HG03064 (cell line): ENCODE measurements at regions not wholly inside any gene's neighbourhood (a gene's known extent, or its start where the extent isn't known, plus 50 kb on each side); places are given as distances from the start of the nearest gene placed in this dataset.
"Not testable (repeated sequence)": the region's sequence is repeated elsewhere in the genome, so short reads cannot be mapped to it uniquely, and the experiment has no call there.

Source experiments
- ATAC-seq: cut with Tn5 transposase; IDR thresholded peaks from one replicate; pipeline ENCODE4 v1.9.1; 2021; ENCODE audit warnings: low read depth; ENCODE audit not compliant: unreplicated experiment

- no peak for ATAC-seq
Observed at GRCh38 chr2:146413086-146413610, 1431.7 kb upstream of the ACVR2A start.

GRCh38 chr2:146412625-146413024 is 1432.2 kb upstream of the ACVR2A start:
- ATAC-seq = no peak

DNA sequence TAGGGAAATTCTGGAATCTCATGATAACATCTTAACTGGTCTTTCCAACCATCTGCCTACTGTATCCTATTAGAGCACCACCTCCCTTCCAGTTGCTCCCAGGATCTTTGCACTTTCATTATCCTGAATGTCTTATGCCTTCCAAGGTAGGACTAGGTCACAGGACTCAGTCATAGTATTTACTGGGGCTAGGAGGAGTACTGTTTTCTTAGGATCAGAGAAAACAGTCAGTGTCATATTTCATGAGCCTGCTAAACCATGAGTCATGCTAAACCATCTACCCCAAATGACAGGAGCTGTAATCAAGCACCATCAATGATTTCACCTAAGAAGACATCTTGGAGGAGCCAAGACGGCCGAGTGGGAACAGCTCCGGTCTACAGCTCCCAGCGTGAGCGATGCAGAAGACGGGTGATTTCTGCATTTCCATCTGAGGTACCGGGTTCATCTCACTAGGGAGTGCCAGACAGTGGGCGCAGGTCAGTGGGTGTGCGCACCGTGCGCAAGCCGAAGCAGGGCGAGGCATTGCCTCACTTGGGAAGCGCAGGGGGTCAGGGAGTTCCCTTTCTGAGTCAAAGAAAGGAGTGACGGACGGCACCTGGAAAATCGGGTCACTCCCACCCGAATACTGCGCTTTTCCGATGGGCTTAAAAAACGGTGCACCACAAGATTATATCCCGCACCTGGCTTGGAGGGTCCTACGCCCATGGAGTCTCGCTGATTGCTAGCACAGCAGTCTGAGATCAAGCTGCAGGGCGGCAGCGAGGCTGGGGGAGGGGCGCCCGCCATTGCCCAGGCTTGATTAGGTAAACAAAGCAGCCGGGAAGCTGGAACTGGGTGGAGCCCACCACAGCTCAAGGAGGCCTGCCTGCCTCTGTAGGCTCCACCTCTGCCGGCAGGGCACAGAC is 1439.2 kb upstream of the ACVR2A start:
- ATAC-seq = not testable (repeated sequence)

DNA sequence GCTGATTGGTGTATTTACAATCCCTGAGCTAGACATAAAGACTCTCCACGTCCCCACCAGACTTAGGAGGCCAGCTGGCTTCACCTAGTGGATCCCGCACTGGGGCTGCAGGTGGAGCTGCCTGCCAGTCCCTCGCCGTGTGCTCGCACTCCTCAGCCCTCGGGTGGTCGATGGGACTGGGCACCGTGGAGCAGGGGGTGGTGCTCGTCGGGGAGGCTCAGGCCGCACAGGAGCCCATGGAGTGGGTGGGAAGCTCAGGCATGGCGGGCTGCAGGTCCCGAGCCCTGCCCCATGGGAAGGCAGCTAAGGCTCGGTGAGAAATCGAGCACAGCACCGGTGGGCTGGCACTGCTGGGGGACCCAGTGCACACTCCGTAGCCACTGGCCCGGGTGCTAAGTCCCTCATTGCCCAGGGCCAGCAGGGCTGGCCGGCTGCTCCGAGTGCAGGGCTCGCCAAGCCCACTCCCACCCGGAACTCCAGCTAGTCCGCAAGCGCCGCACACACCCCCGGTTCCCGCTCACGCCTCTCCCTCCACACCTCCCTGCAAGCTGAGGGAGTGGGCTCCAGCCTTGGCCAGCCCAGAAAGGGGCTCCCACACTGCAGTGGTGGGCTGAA is 1441.2 kb upstream of the ACVR2A start:
- ATAC-seq = not testable (repeated sequence)

GRCh38 chr2:146392631-146393030 is 1452.2 kb upstream of the ACVR2A start:
- no peak for ATAC-seq

GRCh38 chr2:146392186-146392585 is 1452.6 kb upstream of the ACVR2A start:
- no peak for ATAC-seq

DNA sequence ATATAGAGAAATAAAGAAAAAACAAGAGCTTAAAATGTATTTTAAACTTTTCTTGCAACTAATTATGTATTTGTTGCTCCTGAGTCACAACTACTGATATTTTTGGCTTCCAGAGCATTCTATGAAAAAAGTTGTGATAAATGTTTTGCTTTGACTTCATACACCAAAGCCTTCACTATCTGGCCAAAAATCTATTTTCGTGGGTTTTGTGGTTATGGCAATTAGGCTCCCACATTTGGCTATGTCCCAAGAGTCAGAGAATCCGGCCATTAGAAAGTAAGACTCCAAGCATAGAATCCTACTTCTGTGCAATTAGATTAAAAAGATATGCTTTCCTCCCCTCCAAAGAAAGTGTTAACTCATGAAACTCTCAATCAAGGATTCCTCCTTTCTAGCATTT is 1456.1 kb upstream of the ACVR2A start:
- no peak for ATAC-seq

- ATAC-seq = no peak
Observed at GRCh38 chr2:146386096-146386495, 1458.7 kb upstream of the ACVR2A start.

- no peak for ATAC-seq
Observed at GRCh38 chr2:146385031-146385430, 1459.8 kb upstream of the ACVR2A start.

- ATAC-seq = no peak
Observed at GRCh38 chr2:146376511-146377064, 1468.2 kb upstream of the ACVR2A start.

- ATAC-seq = no peak
Observed at GRCh38 chr2:146374505-146374904, 1470.3 kb upstream of the ACVR2A start.

DNA sequence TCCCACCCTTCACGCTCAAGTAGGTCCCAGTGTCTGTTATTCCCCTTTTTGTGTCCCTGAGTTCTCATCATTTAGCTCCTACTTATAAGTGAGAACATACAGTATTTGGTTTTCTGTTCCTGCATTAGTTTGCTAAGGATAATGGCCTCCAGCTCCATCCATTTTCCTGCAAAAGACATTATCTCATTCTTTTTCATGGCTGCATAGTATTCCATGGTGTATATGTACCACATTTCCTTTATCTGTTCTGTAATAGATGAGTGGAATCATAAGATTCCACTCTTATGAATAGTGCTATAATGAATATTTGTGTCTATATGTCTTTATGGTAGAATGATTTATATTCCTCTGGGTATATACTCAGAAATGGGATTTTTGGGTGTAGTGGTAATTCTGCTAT is 1473.5 kb upstream of the ACVR2A start:
- not testable (repeated sequence) for ATAC-seq

DNA sequence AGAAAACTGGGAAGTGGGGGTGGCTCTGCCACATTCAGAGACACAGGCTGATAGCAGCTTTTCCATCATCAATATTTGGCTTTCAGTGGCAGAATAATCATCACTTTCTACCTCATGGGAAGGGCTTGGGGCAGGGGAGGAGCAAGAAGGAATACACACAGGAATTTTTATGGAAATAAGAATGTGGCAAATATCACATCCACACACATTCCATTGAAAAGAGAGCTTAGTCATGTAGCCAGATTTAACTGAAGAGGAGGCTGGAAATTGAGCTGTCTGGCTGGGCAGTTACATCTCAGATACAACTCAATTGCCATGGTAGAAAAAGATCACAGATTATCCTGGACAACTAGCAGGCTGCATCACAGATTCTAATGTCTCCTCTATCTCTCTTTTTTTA is 1474.0 kb upstream of the ACVR2A start:
- no peak for ATAC-seq

GRCh38 chr2:146366276-146366675 is 1478.6 kb upstream of the ACVR2A start:
- no peak for ATAC-seq

- ATAC-seq = no peak
Observed at GRCh38 chr2:146365041-146365440, 1479.8 kb upstream of the ACVR2A start.

GRCh38 chr2:146363731-146364130 is 1481.1 kb upstream of the ACVR2A start:
- ATAC-seq = no peak

DNA sequence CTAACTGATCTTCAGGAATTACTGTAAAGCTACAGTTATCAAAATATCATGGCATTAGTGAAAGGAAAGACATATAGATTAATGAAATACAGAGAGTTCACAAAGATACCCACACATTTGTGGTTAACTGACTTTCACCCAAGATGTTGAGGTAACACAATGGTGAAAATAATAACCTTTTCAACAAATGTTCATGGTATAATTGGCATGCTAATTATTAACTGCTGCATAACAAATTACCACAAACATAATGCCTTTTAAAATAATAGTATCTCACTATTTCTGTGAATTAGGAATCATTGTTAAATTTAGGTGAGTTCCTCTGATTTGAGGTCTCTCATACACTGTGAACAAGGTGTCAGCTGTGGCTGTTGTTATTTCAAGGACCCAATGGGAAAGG is 1493.1 kb upstream of the ACVR2A start:
- ATAC-seq = no peak

DNA sequence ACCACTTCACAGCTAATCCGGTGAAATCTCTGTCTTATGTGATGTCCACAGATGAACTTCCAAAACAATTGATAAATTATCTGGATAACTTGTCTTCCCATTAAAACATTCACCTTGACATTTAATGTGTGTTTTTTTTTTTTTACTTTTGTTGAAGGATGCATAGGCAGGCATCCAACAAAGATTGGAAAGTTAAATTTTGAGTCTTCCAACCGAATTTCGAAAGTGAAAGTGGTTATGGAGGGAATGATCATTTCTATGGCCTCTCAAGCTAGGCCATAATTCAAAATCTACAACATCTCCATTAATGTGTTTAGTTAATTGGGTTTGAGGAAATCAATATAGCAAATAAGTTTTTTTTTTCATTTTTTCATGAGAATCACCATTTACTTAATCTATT is 1495.5 kb upstream of the ACVR2A start:
- ATAC-seq = no peak

GRCh38 chr2:146324951-146325350 is 1519.9 kb upstream of the ACVR2A start:
- ATAC-seq = no peak

GRCh38 chr2:146323564-146323963 is 1521.3 kb upstream of the ACVR2A start:
- ATAC-seq = no peak

GRCh38 chr2:146321175-146321574 is 1523.7 kb upstream of the ACVR2A start:
- ATAC-seq = no peak
